ENCODE measurements at regions not wholly inside any gene's neighbourhood (a gene's known extent, or its start where the extent isn't known, plus 50 kb on each side); places are given as distances from the start of the nearest gene placed in this dataset.

DNA sequence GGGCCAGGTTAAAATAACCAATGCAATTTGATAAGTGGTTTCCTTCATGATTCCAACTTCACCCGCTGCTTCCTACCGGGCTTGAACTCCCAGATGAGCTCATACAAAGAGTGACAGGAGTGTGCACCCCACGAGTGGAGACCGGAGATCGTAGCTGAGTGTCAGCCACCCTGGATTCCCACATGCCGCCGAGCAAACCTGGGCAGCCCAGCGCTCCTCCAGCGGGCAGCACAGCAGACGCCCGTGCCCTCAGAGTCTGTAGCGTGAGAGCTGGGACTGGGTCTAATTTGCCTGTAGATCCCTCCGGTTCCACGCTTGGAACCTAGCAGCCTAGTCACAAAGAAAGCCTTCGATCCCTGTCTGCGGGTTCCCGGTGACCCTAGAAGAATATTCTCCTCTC, 476.1 kb upstream of the MGMT start:
- Histone ChIP-seq H3K36me3 (ENCODE audit: control insufficient read depth in 2 of 2, insufficient read depth in 2 of 2, low read length in 2 of 2) (no peaks in the 10 kb centered on the region), H3K4me1 (ENCODE audit: control insufficient read depth, insufficient read depth, low read length) (no peaks in the 10 kb centered on the region), H3K9me3 (ENCODE audit: control insufficient read depth in 2 of 2, low read length in 2 of 2) (peaks cover 3 to 4% of the 10 kb centered on the region in 2 donors), H3K9ac (ENCODE audit: low read length in 2 of 2) (no peak overlapping the region), H3K27ac (ENCODE audit: low read length) (no peak overlapping the region), H3K27me3 (ENCODE audit: control insufficient read depth in 1 of 2, insufficient read depth in 2 of 2, low read length in 2 of 2) (peaks cover 0 to 5% of the 10 kb centered on the region in 2 donors), H3K4me3 (ENCODE audit: low read length in 2 of 2) (no peak overlapping the region)

DNA sequence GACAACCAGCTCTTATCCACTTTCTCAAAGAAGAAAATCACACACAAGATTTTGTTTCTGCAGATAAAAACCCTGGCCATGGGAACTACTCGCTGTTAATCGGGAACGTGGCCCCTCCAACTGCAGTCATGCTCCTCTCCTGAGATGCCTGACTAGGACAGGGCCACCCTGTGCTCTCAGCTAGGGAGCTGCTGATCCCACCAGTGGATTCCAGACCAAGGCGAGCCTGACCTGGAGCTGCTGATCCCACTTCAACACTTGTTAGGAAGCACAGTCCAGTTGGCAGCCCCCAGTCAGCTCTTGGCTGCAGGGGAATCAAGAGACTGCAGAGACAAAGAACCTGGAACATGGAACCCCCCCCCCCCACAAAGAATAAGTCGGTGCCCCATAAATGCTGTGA, 474.3 kb upstream of the MGMT start:
- Histone ChIP-seq H3K27me3 (ENCODE audit: control insufficient read depth in 1 of 2, insufficient read depth in 2 of 2, low read length in 2 of 2) (peaks cover 0 to 2% of the 10 kb centered on the region in 2 donors), H3K9me3 (ENCODE audit: control insufficient read depth in 2 of 2, low read length in 2 of 2) (no peaks in the 10 kb centered on the region), H3K9ac (ENCODE audit: low read length in 2 of 2) (no peak overlapping the region), H3K4me1 (ENCODE audit: control insufficient read depth, insufficient read depth, low read length) (no peaks in the 10 kb centered on the region), H3K36me3 (ENCODE audit: control insufficient read depth in 2 of 2, insufficient read depth in 2 of 2, low read length in 2 of 2) (no peaks in the 10 kb centered on the region), H3K4me3 (ENCODE audit: low read length in 2 of 2) (no peak overlapping the region), H3K27ac (ENCODE audit: low read length) (no peak overlapping the region)

- no peak overlapping the region for H3K27ac ChIP-seq (ENCODE audit: low read length)
- no peak overlapping the region for H3K9ac ChIP-seq (ENCODE audit: low read length in 2 of 2)
- H3K27me3 ChIP-seq (ENCODE audit: control insufficient read depth in 1 of 2, insufficient read depth in 2 of 2, low read length in 2 of 2): peaks cover 0 to 2% of the 10 kb centered on the region in 2 donors
- no peak overlapping the region for H3K4me3 ChIP-seq (ENCODE audit: low read length in 2 of 2)
- H3K36me3 ChIP-seq (ENCODE audit: control insufficient read depth in 2 of 2, insufficient read depth in 2 of 2, low read length in 2 of 2): no peaks in the 10 kb centered on the region
- H3K4me1 ChIP-seq (ENCODE audit: control insufficient read depth, insufficient read depth, low read length): no peaks in the 10 kb centered on the region
- no peaks in the 10 kb centered on the region for H3K9me3 ChIP-seq (ENCODE audit: control insufficient read depth in 2 of 2, low read length in 2 of 2)
Measured at GRCh38 chr10:128993443-128993842, 473.6 kb upstream of the MGMT start.

GRCh38 chr10:128993911-128994538, 473.0 kb upstream of the MGMT start:
- Histone ChIP-seq H3K9me3 (ENCODE audit: control insufficient read depth in 2 of 2, low read length in 2 of 2) (peaks cover 0 to under 1% of the 10 kb centered on the region in 2 donors), H3K9ac (ENCODE audit: low read length in 2 of 2) (no peak overlapping the region), H3K4me1 (ENCODE audit: control insufficient read depth, insufficient read depth, low read length) (no peaks in the 10 kb centered on the region), H3K36me3 (ENCODE audit: control insufficient read depth in 2 of 2, insufficient read depth in 2 of 2, low read length in 2 of 2) (no peaks in the 10 kb centered on the region), H3K27ac (ENCODE audit: low read length) (no peak overlapping the region), H3K4me3 (ENCODE audit: low read length in 2 of 2) (no peak overlapping the region), H3K27me3 (ENCODE audit: control insufficient read depth in 1 of 2, insufficient read depth in 2 of 2, low read length in 2 of 2) (peaks cover 0 to 2% of the 10 kb centered on the region in 2 donors)

GRCh38 chr10:128994598-128995143, 472.4 kb upstream of the MGMT start:
- peaks cover 0 to 2% of the 10 kb centered on the region in 2 donors for H3K9me3 ChIP-seq (ENCODE audit: control insufficient read depth in 2 of 2, low read length in 2 of 2)
- H3K9ac ChIP-seq (ENCODE audit: low read length in 2 of 2): no peak overlapping the region
- H3K27ac ChIP-seq (ENCODE audit: low read length): no peak overlapping the region
- no peaks in the 10 kb centered on the region for H3K4me1 ChIP-seq (ENCODE audit: control insufficient read depth, insufficient read depth, low read length)
- H3K4me3 ChIP-seq (ENCODE audit: low read length in 2 of 2): no peak overlapping the region
- H3K36me3 ChIP-seq (ENCODE audit: control insufficient read depth in 2 of 2, insufficient read depth in 2 of 2, low read length in 2 of 2): no peaks in the 10 kb centered on the region
- no peaks in the 10 kb centered on the region for H3K27me3 ChIP-seq (ENCODE audit: control insufficient read depth in 1 of 2, insufficient read depth in 2 of 2, low read length in 2 of 2)

GRCh38 chr10:128995676-128996075, 471.4 kb upstream of the MGMT start:
- Histone ChIP-seq H3K4me3 (ENCODE audit: low read length in 2 of 2) (no peak overlapping the region), H3K27me3 (ENCODE audit: control insufficient read depth in 1 of 2, insufficient read depth in 2 of 2, low read length in 2 of 2) (no peaks in the 10 kb centered on the region), H3K36me3 (ENCODE audit: control insufficient read depth in 2 of 2, insufficient read depth in 2 of 2, low read length in 2 of 2) (no peaks in the 10 kb centered on the region), H3K9ac (ENCODE audit: low read length in 2 of 2) (no peak overlapping the region), H3K27ac (ENCODE audit: low read length) (no peak overlapping the region), H3K9me3 (ENCODE audit: control insufficient read depth in 2 of 2, low read length in 2 of 2) (peaks cover 0 to 2% of the 10 kb centered on the region in 2 donors), H3K4me1 (ENCODE audit: control insufficient read depth, insufficient read depth, low read length) (no peaks in the 10 kb centered on the region)

DNA sequence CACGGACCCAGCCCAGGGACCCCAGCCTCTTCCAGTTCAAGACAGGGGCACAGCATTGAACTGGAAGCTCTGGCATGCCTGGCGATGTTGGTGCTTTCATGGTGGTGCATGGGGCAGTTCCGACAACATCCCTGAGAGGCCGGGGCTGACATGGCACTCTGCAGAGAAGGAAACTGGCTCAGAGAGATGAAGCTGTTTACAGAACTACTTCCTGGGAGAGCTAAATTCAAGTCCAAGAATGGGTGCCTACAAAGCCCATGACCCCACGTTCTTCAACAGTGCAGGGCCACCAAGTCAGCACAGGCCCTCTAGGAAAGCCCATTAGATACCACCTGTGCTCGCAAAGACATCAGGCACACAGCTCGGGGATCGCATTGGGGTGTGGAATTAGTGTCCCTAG, 470.9 kb upstream of the MGMT start:
- no peak overlapping the region for H3K4me3 ChIP-seq (ENCODE audit: low read length in 2 of 2)
- H3K9me3 ChIP-seq (ENCODE audit: control insufficient read depth in 2 of 2, low read length in 2 of 2): peaks cover 0 to 2% of the 10 kb centered on the region in 2 donors
- no peaks in the 10 kb centered on the region for H3K36me3 ChIP-seq (ENCODE audit: control insufficient read depth in 2 of 2, insufficient read depth in 2 of 2, low read length in 2 of 2)
- H3K27me3 ChIP-seq (ENCODE audit: control insufficient read depth in 1 of 2, insufficient read depth in 2 of 2, low read length in 2 of 2): no peaks in the 10 kb centered on the region
- no peaks in the 10 kb centered on the region for H3K4me1 ChIP-seq (ENCODE audit: control insufficient read depth, insufficient read depth, low read length)
- no peak overlapping the region for H3K9ac ChIP-seq (ENCODE audit: low read length in 2 of 2)
- no peak overlapping the region for H3K27ac ChIP-seq (ENCODE audit: low read length)

GRCh38 chr10:128998101-128998805, 468.8 kb upstream of the MGMT start:
- Histone ChIP-seq H3K4me1 (ENCODE audit: control insufficient read depth, insufficient read depth, low read length) (no peaks in the 10 kb centered on the region), H3K27me3 (ENCODE audit: control insufficient read depth in 1 of 2, insufficient read depth in 2 of 2, low read length in 2 of 2) (peaks cover 0 to 2% of the 10 kb centered on the region in 2 donors), H3K4me3 (ENCODE audit: low read length in 2 of 2) (no peak overlapping the region), H3K9ac (ENCODE audit: low read length in 2 of 2) (no peak overlapping the region), H3K36me3 (ENCODE audit: control insufficient read depth in 2 of 2, insufficient read depth in 2 of 2, low read length in 2 of 2) (no peaks in the 10 kb centered on the region), H3K9me3 (ENCODE audit: control insufficient read depth in 2 of 2, low read length in 2 of 2) (peaks cover 0 to 2% of the 10 kb centered on the region in 2 donors), H3K27ac (ENCODE audit: low read length) (no peak overlapping the region)

- Histone ChIP-seq H3K4me1 (ENCODE audit: control insufficient read depth, insufficient read depth, low read length) (no peaks in the 10 kb centered on the region), H3K27me3 (ENCODE audit: control insufficient read depth in 1 of 2, insufficient read depth in 2 of 2, low read length in 2 of 2) (peaks cover 0 to 2% of the 10 kb centered on the region in 2 donors), H3K27ac (ENCODE audit: low read length) (no peak overlapping the region), H3K4me3 (ENCODE audit: low read length in 2 of 2) (no peak overlapping the region), H3K9ac (ENCODE audit: low read length in 2 of 2) (no peak overlapping the region), H3K36me3 (ENCODE audit: control insufficient read depth in 2 of 2, insufficient read depth in 2 of 2, low read length in 2 of 2) (no peaks in the 10 kb centered on the region), H3K9me3 (ENCODE audit: control insufficient read depth in 2 of 2, low read length in 2 of 2) (peaks cover 0 to 3% of the 10 kb centered on the region in 2 donors)
Measured at GRCh38 chr10:129004398-129004797, 462.6 kb upstream of the MGMT start.

DNA sequence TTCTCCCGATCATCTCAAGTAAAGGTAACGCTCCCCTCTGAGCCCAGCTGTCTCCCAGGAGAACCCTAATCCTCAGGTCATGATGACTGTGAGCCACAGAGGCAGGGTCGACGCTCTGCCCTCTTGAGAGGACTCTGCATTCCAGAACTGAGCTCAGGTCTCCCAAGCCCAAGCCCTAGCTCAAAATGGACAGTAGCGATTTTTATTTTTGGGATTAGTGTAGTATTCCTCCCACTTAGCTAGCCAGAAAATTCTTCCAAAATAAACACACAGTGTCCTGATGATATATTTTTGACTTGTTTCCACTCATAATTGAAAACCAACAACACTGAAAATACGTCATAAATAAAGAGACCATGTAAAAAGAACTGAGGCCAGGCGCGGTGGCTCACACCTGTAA, 462.0 kb upstream of the MGMT start:
- H3K9me3 ChIP-seq (ENCODE audit: control insufficient read depth in 2 of 2, low read length in 2 of 2): peaks cover 0 to 3% of the 10 kb centered on the region in 2 donors
- H3K36me3 ChIP-seq (ENCODE audit: control insufficient read depth in 2 of 2, insufficient read depth in 2 of 2, low read length in 2 of 2): no peaks in the 10 kb centered on the region
- no peak overlapping the region for H3K4me3 ChIP-seq (ENCODE audit: low read length in 2 of 2)
- no peaks in the 10 kb centered on the region for H3K4me1 ChIP-seq (ENCODE audit: control insufficient read depth, insufficient read depth, low read length)
- no peak overlapping the region for H3K27ac ChIP-seq (ENCODE audit: low read length)
- H3K9ac ChIP-seq (ENCODE audit: low read length in 2 of 2): no peak overlapping the region
- H3K27me3 ChIP-seq (ENCODE audit: control insufficient read depth in 1 of 2, insufficient read depth in 2 of 2, low read length in 2 of 2): peaks cover 0 to 2% of the 10 kb centered on the region in 2 donors

DNA sequence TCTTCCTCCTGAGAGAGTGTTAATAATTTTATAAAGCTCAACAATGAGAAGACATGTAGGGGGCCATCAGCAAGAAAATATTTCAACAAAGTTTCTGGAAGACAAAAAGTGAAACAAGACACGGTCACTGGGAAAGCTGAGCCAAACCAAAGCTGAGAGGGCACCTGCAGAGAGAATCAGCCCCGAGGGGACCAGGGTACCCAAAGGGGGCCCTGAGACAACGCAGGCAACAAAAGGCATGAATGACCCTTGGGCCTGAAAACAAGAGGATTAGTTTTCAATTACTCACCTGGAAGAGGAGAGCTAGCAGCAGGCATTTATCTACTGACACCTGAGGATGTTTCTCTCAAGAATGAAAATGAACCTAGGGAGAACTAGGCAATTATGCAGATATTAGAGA, 461.2 kb upstream of the MGMT start:
- Histone ChIP-seq H3K27me3 (ENCODE audit: control insufficient read depth in 1 of 2, insufficient read depth in 2 of 2, low read length in 2 of 2) (peaks cover 0 to 2% of the 10 kb centered on the region in 2 donors), H3K36me3 (ENCODE audit: control insufficient read depth in 2 of 2, insufficient read depth in 2 of 2, low read length in 2 of 2) (no peaks in the 10 kb centered on the region), H3K27ac (ENCODE audit: low read length) (no peak overlapping the region)

More for the DNA sequence above, 461.2 kb upstream of the MGMT start:
- Histone ChIP-seq H3K9me3 (ENCODE audit: control insufficient read depth in 2 of 2, low read length in 2 of 2) (peaks cover 0 to 3% of the 10 kb centered on the region in 2 donors), H3K9ac (ENCODE audit: low read length in 2 of 2) (no peak overlapping the region), H3K4me3 (ENCODE audit: low read length in 2 of 2) (no peak overlapping the region), H3K4me1 (ENCODE audit: control insufficient read depth, insufficient read depth, low read length) (no peaks in the 10 kb centered on the region)
